HG03066 (cell line): ENCODE measurements at regions not wholly inside any gene's neighbourhood (a gene's known extent, or its start where the extent isn't known, plus 50 kb on each side); places are given as distances from the start of the nearest gene placed in this dataset.
A peak's percentile ranks its signal among the peaks of the same experiment; 100 is the strongest.

ENCODE experiments used
- ATAC-seq: cut with Tn5 transposase; IDR thresholded peaks from one replicate; pipeline ENCODE4 v1.9.1; 2021; ENCODE audit warnings: low read depth; ENCODE audit not compliant: unreplicated experiment

DNA sequence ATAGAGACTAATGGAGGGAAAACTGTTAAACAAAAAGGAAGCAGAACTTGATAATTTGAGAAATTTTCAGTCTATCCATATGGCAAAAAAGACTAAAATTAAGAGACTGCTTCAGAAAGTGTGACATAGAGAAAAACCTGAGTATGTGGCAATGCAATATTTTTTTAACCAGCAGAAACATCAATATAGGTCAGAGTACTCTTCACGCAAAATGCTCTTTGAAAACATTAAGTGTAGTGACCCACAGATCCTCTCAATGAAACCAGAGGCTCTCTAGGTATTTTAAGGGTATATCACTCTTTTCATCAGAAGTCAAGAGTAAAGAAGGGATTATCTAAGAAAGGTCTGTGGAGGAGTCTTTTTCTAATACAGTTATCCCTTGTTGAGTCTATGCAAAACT, 1394.8 kb downstream of the DSC3 start:
- no peak for ATAC-seq

DNA sequence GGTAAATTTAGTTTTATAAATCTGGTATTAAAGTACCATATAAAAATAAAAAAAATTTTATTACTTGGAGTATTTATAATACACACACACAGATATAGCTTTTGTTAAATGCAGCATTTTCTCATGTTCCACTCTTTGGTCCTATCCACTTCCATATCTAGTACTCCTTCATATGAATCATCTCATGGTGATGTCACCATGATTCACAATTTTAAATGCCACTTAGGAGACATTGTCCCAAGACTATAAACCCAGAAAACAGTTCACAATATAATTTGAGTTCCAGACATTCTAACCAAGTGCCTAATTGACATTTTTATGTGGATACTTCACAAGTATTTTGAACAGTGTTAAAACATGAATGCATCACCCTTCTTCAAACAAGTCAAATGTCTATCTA, 1398.3 kb downstream of the DSC3 start:
- ATAC-seq: no peak

DNA sequence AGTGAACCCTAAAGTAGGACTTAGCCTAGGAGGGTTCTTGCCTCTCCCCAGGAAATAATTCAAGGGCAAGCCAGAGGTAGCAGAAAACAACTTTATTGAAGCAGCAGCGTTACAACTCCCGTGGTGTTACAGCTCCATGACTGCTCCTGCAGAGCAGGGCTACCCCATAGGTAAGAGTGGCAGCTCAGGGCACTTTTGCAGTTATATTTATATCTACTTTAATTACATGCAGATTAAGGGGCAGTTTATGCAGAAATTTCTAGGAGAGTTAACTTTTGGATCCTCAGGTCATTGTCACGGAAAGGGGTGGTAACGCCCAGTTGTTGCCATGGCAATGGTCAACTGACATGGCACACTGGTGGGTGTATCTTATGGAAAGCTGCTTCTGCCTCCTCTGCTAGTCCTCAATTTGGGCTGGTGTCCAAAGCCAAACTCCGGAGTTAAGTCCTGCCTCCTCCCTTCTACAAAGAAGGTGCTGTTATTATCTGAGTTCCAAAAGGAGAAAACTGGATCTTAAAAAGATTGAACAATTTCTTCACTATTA, 1413.0 kb downstream of the DSC3 start:
- ATAC-seq: no peak

DNA sequence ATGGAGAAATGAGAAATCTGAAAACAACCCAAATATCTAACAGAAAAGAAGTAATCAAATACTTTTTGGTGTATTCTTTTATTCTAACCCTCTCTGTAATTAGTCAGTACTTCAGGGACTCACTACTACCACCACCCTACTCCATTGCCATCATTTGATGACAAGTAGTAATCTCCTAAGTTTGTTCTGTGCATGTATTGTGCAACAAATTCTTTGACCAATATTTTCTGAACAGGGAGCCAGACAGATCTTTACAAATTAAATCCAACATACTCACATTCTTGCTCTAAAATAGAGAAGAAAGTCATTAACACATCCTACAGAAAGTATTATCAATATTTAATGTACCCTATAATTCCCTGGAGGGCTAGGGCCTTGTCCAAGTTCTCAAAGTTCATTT, 1416.4 kb downstream of the DSC3 start:
- ATAC-seq: no peak

DNA sequence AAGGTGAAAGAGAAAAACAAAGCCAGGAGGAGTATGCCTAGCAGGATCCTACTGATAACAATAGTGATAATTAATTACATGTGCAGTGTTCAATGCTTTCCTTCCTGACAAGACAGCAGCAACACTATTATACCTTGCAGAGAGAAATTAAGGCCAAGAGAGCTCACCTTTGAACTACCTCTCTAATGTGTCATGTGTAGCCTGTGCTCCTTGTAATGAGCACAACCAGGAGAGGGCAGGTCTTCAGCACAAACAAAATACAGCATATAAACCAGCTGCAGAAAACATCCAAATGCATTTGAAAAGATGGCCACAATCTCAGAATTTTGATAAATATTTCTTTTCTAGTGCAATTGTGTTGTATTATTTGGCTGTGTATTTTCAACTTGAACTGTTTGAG, 1425.7 kb downstream of the DSC3 start:
- ATAC-seq: no peak

DNA sequence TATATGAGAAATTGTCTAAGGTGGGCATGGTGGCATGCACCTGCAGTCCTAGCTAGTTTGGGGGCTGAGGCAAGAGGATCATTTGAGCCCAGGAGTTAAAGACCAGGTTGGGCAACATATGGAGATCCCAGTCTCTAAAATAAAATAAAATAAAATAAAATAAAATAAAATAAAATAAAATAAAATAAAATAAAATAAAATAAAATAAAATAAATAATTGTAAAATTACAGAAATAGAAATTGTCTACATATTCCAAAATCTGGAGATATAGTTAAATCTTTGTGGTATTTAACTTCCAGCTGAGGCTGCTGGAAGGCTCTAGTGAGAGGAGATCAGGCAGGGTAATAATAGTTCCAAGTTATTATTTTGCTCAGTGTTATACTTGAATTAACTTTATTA, 1432.1 kb upstream of the CDH2 start:
- ATAC-seq: no peak

DNA sequence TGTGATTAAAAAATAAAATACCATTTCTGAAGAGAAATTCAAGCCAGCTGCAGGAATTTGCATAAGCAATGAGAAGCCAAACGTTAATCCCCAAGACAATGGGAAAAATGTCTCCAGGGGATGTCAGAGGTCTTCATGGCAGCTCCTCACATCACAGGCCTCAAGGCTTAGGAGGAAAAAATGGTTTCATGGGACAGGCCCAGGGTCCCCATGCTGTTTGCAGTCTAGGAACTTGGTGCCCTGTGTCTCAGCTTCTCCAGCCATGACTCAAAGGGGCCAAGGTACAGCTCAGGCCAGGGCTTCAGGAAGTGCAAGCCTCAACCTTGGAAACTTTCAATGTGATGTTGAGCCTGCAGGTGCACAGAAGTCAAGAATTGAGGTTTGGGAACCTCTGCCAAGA, 1428.4 kb upstream of the CDH2 start:
- no peak for ATAC-seq

DNA sequence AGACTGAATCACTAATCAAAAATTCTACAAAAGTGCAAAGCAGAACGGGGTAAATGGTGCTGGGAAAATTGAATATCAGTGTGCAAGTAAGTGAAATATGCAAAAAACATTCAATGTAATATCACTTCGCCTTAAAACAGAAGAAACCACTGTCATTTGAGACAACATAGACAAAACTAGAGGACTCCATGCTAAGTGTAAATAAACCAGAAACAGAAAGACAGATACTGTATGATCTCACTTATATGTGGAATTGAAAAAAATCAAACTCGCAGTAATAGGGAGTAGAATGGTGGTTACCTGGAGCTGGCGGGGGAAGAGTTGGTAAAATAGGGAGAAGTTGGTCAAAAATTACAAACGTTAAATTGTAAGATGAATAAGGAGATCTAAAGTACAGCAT, 1420.0 kb upstream of the CDH2 start:
- ATAC-seq: no peak

DNA sequence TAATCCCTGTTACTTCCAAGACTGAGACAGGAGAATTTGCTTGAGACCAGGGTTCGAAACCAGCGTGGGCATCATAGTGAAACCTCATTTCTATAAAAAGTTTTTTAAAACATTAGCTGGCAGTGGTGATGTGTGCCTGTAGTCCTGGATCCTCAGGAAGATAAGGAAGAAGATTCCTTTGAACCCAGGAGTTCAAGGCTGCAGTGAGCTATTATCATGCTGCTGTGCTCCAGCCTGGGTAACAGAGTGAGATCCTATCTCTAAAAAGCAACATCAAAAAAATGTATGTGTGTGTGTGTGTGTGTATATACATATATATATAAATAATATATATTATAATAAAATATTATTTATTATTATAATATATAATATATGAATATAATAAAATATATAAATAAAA, 1417.6 kb upstream of the CDH2 start:
- no peak for ATAC-seq

DNA sequence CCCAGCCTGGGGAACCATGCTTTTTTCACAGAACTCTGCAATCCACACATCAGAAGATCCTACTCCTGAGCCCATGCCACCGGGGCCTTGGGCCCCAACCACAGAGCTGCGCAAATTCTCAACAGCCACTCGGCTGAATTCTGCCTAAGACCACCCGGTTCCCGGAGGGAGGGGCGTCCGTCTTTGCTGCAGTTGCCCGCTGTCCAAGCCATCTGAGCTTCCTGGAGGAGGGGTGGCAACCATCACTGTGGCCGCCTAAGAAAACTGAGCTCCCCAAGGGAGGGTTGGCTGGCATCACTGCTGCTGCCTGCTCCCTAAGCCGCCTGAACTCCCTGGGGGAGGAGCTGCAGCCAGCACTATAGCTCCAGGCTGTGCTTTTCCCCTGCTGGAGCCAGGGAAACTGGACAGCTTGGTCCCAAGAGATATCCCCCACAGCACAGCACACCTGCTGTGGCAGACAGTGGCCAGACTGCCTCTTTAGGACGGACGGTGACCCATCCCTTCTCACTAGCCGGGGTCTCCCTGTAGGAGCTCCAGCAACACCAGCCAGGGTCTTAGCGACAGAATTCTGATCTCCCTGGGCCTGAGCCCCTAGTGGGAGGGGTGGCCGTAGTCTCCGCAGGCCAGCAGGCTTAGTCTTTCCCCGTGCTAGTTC, 1411.6 kb upstream of the CDH2 start:
- no peak for ATAC-seq

DNA sequence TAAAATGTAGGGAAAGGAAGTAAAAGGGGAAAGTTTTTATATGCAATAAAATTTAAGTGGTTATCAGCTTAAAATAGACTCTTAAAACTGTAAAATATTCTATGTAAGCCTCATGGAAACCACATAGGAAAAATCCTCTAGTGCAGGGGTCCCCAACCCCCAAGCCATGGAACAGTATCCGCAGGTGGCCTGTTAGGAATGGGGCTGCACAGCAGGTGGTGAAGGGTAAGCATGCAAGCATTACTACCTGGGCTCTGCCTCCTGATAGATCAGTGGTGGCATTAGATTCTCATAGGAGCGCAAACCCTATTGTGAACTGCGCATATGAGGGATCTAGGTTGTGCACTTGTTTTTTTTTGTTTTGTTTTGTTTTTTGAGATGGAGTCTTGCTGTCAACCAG, 1409.3 kb upstream of the CDH2 start:
- ATAC-seq: no peak

DNA sequence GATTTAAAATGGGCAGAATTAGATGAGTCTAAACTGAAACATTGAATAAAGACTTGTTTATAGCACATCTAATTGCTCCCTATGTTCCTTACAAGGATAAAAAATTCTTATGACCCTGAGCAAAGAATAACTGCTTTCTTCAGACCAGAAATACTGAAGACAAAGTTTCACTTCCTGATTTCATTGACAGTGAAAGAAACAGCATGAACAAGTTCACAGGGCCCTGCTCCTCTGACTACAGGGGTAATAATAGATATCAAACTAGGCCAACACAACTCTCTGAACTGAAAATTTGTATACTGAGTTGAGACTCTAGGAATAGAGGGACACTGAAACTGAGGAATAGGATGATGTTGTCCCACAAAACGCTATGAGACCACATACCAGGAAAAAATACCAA, 1383.3 kb upstream of the CDH2 start:
- ATAC-seq: peak; percentile 97

DNA sequence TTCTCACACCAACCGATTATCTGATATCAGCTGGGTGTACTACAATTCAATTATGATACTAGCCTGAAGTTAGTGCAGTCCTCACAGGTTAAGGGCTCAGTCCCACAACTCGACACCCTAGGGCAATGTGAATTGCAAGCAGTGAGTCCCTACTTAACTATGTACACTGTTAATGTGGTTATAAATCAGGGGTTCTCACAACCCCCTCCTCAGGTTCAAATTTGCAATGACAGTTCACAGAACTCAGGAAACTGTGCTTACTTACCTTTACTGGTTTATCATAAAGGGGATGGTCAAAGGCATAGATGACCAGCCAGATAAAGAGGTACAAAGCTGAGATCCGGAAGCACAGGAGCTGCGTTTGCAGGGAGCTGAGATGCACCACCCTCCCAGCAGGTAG, 1379.1 kb upstream of the CDH2 start:
- ATAC-seq: no peak

DNA sequence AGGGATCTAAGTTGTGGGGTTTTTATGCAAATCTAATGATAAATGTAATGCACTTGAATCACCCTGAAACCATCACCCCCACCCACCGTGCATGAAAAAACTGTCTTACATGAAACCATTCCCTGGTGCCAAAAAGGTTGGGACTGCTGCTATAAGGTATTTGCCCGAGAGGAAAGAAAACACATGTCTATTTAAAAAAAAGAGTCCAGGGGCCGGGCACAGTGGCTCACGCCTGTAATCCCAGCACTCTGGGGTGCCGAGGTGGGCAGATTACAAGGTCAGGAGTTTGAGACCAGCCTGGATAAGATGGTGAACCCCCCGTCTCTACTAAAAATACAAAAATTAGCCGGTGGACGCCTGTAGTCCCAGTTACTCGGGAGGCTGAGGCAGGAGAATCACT, 1372.8 kb upstream of the CDH2 start:
- ATAC-seq: no peak

DNA sequence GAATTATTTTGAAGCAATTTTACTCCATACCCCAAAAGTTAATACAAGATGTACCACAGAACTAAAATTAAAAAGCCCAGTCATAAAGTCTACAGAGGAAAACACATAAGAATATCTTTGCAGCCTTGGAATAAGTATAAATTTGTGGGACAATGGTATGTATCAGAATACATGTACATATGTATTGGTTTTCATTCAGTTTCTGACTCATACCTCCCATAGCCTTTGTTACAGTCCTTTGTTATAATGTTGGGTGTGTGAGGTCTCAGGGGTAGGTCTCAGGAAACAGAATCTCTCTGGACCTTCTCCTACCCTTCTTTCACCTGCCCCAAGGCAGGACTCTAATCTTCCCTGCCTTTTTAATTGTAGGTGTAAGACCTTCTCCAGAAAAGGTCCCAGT, 1370.7 kb upstream of the CDH2 start:
- ATAC-seq: no peak

DNA sequence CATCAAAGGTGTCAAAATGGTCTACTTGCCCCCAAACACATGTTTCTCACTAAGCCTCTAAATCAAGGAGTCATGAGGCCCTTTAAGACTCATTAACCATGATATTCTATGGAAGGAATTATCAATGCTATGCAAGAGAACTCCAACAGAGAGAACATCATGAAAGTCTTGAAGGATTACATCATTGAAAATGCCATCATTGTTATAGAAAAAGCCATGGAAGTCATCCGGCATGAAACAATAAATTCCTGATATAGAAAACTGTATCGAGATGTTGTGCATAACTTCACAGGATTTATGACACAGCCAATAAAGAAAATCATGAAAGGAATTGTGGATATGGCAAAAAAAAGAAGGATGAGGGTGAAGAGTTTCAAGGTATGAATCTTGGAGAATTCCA, 1363.6 kb upstream of the CDH2 start:
- ATAC-seq: no peak

DNA sequence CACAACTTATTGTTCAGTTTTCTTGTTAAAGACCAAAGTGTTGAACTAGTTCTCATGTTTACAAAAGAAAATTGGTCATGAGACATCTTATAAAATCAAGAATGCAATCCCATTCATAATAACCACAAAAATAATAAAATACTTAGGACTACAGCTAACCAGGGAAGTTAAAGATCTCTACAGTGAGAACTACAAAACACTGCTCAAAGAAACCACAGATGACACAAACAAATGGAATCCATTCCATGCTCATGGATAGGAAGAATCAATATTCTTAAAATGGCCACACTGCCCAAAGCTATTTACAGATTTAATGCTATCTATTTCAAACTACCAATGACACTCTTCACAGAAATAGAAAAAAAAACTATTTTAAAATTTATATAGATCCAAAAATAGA, 1354.8 kb upstream of the CDH2 start:
- ATAC-seq: no peak

DNA sequence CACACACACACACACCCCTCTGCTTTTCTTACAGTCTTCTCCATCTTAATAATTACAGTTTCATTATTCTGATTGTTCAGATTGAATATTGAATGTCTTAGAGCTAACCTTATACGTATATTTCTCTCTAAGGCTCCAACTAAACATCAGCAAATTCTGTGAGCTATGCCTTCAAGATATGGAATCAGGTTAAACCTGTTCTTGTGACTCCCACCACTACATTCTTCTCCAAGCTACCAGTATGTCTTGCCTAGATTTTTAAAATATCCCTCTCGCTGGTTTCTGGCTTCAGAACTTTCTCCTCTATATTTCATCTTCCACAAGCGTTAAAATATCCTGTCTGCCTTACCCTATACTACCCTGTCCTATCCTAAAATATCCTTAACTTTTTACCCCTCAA, 1346.4 kb upstream of the CDH2 start:
- ATAC-seq: no peak

DNA sequence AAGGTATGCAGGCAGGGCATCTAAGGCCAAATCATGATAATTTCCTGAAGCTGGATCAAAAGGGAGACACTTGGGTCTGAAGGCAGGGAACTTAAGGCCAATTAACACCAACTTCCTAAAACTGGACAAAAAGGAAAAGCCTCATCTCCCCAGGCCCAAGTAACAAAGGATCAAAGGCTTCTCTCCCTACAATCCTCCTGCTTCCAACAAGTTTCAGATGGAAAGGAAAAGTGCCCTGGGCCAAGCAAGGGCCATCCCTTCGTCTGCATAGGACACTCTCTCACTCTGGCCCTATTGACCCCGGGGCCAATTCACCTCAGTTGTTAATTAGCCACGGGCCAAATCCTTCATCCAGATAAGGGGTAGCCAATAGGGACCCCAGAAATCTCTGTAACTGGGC, 1335.8 kb upstream of the CDH2 start:
- no peak for ATAC-seq

DNA sequence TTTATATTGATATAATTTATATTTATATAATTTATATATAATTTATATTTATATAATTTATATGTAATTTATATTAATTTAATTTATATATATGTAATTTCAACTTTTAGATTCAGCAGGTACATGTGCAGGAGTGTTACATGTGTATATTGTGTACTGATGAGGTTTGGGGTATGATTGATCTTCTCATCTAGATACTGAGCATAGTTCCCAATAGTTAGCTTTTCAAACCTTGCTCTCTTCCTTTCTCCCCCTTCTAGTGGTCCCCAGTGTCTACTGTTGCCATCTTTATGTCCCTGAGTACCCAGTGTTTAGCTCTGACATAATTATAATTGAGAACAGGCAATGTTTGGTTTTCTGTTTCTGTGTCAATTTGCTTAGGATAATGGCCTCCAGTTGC, 1335.3 kb upstream of the CDH2 start:
- no peak for ATAC-seq

DNA sequence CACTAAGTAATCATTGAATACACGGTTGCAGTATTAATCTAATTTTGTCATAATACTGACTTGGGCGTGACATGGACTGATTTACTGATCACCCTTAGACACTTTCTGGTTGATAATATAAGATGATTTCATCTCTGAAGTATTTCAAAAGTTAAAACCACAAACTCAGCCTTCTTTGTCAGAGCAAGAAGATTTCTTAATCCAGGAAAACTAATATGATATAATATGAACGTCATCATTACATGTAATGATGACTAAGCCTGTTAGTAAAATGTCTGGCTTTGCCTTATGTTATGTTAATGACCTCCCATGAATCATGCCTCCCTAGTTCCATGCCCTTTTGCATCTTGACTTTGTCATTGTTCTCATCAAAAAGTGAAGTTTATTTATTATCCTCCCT, 1325.0 kb upstream of the CDH2 start:
- ATAC-seq: no peak

DNA sequence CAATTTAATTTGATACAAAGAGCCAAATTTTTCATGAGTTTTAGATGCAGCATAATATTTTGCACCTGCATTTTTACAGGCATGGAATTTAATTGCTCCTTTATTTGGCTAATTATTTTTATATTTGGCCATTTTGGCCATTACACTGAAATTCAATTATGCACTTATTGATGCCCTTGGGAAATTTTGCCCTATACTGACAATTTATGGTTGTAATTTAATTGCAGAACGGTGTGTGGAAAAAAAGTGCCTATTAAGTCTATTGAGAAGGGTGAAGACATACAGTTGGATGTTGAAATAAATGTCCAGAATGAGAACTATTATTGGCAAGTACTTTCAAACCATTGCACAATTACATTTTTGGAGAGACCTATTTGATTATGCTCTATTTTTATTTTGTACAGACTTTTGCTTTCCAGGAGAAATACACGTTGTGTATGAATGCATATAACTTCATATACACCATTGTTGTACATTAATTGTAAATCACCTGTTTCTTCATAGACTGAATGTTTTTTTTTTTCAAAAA, 1319.3 kb upstream of the CDH2 start:
- ATAC-seq: no peak

DNA sequence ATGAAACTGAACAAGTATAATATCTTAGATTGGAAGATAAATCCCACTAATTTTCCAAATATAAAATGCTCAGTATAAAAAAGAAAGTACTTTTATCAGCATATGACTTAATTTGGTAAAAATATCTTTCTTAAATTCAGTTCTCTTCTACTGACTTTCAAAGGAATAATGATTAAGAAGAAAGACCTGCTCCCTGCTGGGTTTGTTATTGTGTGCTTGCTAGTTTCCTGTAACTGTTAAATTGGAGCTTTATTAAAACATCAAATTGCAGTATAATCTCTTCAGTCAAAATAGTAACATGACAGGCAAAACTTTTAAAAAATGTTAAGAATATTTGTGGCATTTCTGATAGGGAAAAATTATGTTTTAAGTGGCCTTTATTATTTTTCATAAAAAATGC, 1317.4 kb upstream of the CDH2 start:
- ATAC-seq: no peak
